Lower leg skin (tissue), 3 donors: ENCODE measurements at regions not wholly inside any gene's neighbourhood (a gene's known extent, or its start where the extent isn't known, plus 50 kb on each side); places are given as distances from the start of the nearest gene placed in this dataset.

Experiments
- POLR2A ChIP-seq, 2 donors: fragments of 450-650 bp; IDR thresholded peaks; one replicate each; pipeline ENCODE4 v1.6.1; 2016 to 2017; ENCODE audit warnings: antibody characterized with exemption in 2 of 2, mild to moderate bottlenecking in 1 of 2, moderate library complexity in 1 of 2
- TF ChIP-seq, protein P1 (sequence below), 3 donors: fragments of 450-650 bp; IDR thresholded peaks; one replicate each; pipeline ENCODE4 v1.5.1; 2016; ENCODE audit warnings: antibody characterized with exemption in 3 of 3, mild to moderate bottlenecking in 3 of 3, moderate library complexity in 2 of 3

DNA sequence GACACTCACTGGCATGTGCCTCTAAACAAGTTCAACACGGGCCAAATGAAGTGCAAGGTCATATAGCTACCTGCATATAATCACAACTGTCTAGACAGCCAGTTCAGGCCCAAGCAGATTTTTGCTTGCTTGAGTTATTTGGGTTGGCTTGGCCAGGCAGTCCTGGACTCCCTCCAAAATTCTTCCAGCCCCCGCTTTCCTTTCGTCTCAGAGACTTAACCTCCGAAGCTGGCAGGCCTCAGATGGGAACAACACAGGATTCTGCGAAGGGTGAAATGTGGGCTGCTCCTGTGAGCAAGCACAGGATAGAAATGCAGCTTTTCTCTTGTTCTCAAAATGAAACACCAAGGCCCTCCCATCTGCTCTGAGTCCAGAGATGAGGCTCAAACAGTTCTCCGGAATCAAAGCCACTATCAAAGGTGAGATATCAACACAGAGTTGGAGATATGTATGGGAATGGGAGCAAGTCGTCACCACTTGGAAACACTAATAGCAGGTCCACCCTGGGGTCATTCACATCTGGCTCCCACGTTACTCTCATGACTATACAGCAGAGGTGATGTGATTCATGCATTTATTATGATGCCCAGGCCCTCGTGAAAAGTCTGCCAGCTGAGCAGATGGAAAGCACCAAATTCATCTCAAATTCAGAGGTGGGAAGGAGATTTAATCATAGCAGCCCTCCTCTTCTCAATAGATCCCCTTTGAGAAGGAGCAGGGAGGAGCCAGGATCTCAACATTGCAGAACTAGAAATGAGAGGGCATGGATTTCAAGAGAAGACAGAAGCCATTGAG is 389.8 kb downstream of the NUAK1 start:
- TF ChIP-seq, protein P1, sequence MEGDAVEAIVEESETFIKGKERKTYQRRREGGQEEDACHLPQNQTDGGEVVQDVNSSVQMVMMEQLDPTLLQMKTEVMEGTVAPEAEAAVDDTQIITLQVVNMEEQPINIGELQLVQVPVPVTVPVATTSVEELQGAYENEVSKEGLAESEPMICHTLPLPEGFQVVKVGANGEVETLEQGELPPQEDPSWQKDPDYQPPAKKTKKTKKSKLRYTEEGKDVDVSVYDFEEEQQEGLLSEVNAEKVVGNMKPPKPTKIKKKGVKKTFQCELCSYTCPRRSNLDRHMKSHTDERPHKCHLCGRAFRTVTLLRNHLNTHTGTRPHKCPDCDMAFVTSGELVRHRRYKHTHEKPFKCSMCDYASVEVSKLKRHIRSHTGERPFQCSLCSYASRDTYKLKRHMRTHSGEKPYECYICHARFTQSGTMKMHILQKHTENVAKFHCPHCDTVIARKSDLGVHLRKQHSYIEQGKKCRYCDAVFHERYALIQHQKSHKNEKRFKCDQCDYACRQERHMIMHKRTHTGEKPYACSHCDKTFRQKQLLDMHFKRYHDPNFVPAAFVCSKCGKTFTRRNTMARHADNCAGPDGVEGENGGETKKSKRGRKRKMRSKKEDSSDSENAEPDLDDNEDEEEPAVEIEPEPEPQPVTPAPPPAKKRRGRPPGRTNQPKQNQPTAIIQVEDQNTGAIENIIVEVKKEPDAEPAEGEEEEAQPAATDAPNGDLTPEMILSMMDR (IDR thresholded peaks at IDR 0.05) = no peak
- TF ChIP-seq POLR2A (IDR thresholded peaks at IDR 0.05) = no peak
